ENCODE measurements at regions not wholly inside any gene's neighbourhood (a gene's known extent, or its start where the extent isn't known, plus 50 kb on each side); places are given as distances from the start of the nearest gene placed in this dataset.
"Not testable (repeated sequence)": the region's sequence is repeated elsewhere in the genome, so short reads cannot be mapped to it uniquely, and the experiment has no call there.

DNA sequence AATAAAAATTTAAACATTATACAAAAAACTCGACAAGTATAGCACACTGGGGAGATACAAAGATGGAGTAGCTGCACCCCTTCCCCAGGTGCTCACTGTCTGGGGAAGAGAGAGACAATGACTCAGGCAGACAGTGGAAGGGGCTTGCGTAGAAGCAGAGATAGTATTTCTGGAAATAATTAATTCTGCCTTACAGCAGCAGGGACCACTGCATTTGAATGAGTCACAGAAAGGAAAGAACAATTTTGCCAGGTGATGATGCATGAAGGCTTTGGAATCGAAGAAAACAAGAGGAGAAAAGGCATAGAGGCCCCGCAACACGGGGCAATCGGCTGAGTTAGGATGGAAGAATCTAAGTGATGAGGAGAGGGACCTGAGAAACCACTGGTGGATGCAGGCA is 447.4 kb downstream of the EFNB2 start:
- DNase-seq, result peak; percentile 54

DNA sequence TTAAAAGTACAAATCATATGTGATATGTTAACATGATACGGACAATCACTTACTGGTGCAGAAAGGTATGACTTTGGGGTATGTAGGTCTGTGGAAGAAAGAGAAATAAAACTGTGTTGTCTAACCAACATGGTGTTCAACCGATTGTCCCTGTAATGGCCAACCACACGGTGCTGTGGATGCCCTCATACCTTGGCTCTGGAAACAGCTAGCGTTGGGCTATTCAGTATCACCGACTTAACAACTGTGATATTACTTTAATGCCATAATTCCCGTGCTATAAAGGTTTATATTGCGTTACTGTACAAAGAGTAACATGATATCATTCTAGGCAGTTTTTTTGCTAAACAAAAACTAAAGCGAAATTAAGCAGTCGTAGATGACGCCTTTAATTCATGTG is 448.3 kb downstream of the EFNB2 start:
- DNase-seq, result no peak

- DNase-seq, result peak; percentile 41
Measured at GRCh38 chr13:106083620-106084350, 451.7 kb downstream of the EFNB2 start.

- not testable (repeated sequence) for DNase-seq
Measured at GRCh38 chr13:106081221-106081620, 454.2 kb downstream of the EFNB2 start.

DNA sequence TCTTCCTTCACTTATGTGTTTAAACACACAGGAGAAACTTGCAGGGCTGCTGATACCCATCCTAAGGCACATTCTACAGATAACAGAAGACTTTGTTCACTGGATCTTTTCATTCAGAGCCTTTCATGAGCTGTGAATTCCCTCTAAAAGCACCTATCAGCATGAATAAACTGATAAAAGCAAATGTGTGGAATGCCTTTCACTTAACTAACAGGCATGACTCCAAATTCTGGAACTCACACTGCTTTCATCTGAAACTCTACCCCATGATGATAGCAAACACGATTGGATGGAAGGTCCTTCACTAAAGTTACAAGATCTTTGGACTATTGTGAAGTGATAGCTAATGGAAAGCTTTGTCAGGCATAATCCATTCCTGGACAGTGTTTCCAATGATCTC is 457.3 kb downstream of the EFNB2 start:
- DNase-seq, result peak; percentile 32

- no peak for DNase-seq
Measured at GRCh38 chr13:106077017-106077416, 458.4 kb downstream of the EFNB2 start.

DNA sequence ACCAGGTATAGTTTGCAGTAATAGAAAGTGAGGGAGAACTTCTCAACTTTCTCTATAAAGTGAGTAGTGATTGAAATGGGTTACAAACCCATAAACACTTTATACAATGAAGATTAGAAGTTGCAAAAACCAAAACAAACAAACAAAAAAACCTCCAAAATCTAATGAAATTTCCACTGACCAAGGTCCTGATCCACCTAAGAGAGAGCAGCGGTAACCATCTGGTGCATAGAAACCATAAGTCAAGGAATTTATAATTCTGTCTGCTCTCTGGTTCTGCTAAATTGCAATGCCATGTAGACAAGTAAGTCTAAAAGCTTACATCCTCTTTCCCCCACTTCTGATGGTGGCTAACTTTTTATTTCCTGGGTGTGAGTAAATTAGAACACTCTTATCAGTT is 463.4 kb downstream of the EFNB2 start:
- DNase-seq, result no peak

GRCh38 chr13:106063591-106064313 is 471.7 kb downstream of the EFNB2 start:
- peak; percentile 84 for DNase-seq

GRCh38 chr13:106061781-106062180 is 473.7 kb downstream of the EFNB2 start:
- DNase-seq, result no peak

DNA sequence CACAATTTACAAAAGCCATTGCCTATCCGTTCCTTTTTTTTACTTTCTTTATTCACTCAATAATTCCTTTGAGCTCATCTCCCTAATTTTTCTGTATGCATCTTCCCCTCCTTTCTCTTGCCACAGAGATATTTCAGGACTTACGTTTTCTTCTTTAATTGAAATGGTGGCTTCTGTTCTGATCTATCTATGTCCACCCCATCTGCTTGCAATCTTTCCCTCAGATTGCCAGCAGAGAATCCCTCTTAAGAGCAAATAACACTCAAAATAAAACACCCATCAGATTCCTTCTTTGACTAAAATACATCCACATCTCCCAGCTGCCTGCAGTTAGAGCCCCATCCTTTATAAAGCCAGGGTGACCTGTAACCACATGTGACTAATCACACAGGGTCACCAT is 478.6 kb downstream of the EFNB2 start:
- no peak for DNase-seq

DNA sequence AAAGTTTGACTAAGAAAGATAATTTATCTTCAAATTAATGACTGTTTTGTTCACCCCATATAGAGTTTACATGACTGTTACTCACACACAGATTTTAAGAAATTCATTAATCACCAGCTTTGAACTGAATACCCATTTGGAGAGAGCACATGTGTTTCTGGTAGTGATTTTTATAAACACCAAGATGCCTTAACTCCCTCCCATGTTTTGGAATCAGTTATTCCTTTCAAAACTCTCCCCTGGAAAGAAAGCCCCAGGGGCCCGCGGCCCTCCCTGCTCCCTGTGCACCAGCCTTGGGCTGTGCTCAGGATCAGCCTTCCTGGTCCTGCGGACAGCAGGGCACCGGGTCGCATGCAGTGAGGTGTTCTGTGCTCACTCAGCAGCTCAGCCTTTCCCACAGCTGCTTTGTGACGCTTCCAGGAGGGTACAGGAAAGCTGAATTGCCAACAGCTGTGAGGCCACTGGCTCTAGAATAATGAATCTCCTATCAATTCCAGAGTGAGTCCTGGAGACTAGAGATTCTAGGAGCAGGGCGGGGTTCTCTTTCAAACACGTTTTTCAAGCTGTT is 483.2 kb downstream of the EFNB2 start:
- peak; percentile 45 for DNase-seq

DNA sequence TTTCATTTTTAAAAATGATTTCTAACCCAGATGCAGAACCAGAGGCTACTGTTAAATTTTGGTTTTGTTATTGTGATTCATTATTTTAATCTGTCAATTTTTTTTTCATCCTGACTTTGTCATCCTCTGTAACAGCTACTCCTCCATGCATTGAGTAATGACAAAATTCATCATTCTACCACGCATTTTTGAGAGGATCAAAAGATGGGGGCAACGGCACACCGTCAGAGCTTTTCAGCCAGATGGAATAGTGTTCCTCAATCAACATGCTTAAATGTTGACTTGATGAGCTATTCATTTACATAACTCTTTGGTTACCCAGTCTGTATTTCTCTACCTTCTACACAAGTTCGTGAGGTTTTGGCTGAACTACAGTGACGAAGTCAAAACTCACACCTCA is 486.3 kb downstream of the EFNB2 start:
- no peak for DNase-seq

DNA sequence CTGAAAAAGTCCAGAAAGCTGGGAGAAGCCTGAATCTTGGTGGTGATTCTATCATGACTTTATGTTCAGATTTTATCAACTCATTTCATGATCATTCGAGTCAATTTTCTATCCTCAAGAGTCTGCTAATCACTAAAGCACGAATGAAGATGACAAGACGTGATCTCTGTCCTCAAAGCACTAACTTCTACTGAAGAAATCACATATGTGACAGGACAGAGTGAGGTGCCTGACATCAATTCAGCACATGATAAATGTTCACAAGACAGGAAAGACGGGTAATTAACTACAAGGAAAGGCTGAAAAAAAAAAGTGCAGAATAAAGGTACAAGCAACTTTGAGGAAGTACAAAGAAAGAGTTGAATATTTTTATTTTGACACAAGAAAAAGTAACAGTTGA is 487.1 kb downstream of the EFNB2 start:
- no peak for DNase-seq

GRCh38 chr13:106047859-106048258 is 487.6 kb downstream of the EFNB2 start:
- DNase-seq, result peak; percentile 27

DNA sequence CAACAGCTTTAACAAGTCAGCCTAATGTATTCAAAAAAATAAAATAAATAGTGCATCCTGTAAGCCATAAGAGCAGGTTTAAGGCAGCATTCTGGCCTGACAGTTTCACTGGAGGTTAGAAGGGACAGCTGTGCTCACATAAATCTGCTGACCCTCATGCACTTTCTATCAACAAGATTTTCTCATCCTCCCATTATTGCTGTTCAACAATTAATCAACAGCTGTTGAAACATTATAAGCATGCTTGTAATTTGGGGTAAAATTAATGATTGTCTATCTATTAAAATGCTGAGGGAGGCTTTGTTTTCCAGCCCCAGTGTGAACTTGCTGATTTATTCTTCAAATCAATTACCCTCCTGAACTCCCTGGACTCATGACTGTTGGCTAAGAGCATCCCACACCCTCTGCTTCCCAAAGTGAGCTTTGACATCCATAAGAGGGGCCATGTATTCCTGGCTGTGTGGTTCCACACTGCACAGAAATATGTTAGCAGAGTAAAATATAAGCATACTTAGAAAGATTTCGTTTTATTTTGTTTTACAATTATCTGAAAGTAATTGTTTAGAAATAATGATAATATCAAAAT is 492.4 kb downstream of the EFNB2 start:
- DNase-seq, result no peak

DNA sequence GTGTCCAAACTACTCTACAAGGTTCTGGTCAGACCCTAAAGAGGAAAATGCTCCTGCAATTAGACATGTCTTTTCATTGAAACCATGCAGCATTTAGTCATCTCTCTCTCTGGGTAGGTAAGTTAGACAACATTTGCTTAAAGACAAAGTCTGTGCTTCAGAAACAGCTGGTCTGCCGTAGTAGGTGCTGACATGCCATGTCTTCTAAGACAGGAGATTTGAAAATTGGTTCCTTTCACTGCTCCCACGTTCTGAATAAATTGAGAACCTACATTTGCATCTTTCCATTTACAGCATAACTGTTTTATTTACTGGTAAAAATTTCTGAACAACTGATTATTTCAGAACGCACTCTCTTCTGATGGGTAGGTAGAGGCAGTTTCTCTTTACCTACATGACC is 494.0 kb downstream of the EFNB2 start:
- DNase-seq, result no peak

- peak; percentile 93 for DNase-seq
Measured at GRCh38 chr13:106038752-106039151, 496.7 kb downstream of the EFNB2 start.

GRCh38 chr13:106036870-106037269 is 498.6 kb downstream of the EFNB2 start:
- DNase-seq, result no peak

GRCh38 chr13:106034201-106034600 is 501.3 kb downstream of the EFNB2 start:
- peak; percentile 62 for DNase-seq

GRCh38 chr13:106033659-106034058 is 501.8 kb downstream of the EFNB2 start:
- DNase-seq, result peak; percentile 70

DNA sequence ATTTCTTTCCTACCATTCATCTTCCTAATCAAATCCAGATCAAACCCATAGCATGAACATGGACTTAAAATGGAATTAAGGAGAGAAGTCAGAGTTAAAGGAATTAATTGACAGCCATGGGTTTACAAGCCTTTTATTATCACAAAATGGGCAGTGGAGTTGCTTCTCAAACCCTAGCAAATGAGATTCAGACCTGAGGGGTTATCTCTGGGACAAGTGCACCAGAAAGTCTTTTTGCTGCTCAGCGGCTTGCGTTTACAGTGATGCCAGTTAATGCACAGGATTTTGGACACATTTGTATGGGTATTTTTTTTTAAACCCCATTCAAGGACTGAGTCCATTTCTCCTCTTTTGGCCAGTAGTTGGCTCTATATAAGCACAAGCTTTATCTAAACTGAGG is 503.0 kb downstream of the EFNB2 start:
- DNase-seq, result no peak

DNA sequence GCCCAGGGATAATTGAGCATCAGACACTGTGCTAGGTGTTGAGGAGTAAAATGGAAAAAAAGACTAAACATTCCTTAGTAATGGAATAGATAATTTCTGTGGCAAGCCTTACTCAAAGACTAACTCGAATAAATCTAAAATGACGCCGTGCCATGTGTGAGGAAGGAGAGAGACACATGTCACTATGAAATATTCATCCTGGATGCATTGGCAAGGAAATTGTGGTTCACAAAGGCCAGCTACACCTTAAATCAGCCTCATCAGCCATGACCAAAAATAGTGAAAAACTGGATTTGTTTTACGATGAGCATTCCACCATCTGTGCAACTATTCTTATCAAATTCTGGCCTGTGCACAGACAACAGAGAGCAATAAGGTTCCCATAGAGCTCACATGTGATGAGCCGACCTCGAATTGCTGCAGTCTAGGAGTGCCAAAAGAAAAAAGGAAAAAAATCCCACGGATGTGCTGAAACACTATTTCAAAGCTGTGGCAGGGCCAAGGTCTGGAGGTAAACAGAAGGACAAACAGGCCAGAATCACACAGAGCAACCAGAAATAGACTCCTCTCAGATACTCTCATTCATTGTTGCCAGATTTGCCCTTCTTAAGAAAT is 505.7 kb downstream of the EFNB2 start:
- DNase-seq, result no peak

GRCh38 chr13:106028911-106029310 is 506.6 kb downstream of the EFNB2 start:
- DNase-seq, result peak; percentile 69

Data from fibroblast of skin of right quadriceps (primary cell).